Activated CD8-positive, alpha-beta memory T cell treated with anti-CD3 and anti-CD28 coated beads, Interleukin-2, amount 50 U/mL, for 1 hour (primary cell): ENCODE measurements at regions not wholly inside any gene's neighbourhood (a gene's known extent, or its start where the extent isn't known, plus 50 kb on each side); places are given as distances from the start of the nearest gene placed in this dataset.

Experiments
- DNase-seq: peaks from one replicate; pipeline ENCODE4 v3.0.0-alpha.2; 2020; ENCODE audit errors: extremely low read depth

DNA sequence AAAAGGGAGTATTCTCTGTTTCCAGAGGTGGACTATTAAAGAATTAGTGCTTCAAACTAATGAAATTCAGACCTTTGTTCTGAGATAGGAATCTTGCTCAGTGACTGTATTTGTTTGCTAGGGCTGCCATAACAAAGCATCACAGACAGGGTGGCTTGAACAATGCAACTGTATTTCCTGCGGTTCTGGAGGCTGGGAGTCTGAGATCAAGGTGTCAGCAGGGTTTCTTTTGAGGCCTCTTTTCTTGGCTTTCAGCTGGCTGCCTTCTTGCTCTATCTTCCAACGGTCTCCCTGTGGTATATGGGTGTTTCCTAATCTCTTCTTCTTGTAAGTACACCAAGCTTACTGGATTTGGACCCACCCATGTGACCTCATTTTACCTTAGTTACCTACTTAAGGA lies 264.6 kb upstream of the PROX1 start:
- DNase-seq, result no peak

DNA sequence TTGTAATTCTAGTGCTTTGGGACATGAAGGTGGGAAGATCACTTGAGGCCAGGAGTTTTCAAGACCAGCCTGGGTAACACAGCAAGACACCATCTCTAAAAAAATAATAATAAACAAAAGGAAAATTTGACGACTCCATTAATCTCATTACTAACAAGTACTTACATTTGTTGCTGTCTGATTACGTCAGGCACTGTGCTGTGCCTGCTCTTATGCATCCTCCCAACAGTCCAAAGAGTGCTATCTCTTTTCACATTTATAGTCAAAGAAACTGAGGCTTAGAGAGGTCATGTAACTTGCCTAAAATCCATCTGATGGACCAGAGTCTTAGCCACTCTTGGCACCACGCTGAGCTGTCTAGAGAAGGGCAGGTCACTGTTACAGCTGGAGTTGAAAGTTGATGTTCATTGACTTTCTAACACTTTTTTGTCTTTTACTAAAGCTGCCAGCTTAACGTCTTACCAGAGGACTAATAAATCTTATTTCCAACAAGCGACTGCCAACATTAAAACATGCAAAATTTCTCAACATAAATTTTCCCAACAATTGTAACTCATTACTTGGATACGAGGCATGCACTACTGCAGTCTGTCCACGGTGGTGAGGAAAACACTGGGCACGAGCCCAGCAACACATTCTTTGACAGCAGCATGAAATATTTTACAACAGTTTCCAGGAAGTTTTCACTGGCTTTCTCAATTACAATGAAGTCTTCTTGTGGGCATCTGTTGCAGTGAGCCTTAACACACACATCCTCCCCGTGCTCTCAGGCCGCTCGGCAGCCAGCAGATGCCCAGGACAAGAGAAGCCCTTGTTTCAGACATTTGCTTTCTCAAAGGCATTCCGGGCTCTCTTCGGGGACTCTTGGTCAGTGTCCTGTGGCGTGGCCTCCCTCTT lies 262.9 kb upstream of the PROX1 start:
- DNase-seq, result no peak

DNA sequence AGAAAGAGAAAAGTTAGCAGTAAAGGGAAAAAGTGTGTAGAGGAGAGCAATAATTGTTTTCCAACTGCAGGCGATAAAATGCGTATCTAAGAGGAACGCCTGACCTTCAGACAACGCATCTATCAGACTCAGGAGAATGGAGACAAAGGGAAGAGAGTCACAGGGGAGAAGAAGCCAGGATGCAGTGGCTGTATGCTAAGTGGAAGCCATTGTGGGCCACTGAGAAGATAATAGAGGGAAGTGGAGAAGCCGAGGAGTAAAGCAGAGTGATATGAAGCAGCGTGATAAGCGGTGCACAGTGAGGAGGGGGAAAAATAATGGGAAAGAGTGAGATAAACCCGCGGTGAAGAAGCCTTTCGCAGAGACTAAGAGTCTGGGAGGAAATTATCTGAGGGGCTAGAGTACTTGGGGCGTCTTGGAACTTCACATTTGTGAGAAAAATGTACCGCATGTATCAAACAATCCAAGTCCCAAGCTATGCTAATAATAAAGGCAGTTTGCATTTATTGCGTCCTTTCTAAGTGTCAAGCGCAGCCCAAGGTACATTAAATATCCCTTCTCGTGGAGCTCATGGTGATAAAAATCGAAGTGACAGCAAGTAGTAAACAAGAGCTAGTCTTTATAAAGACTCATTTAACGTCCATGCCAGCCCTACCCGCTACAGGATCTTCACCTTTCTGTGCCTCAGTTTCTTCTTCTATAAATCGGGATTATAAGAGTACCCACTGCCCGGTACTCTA lies 259.8 kb upstream of the PROX1 start:
- no peak for DNase-seq

DNA sequence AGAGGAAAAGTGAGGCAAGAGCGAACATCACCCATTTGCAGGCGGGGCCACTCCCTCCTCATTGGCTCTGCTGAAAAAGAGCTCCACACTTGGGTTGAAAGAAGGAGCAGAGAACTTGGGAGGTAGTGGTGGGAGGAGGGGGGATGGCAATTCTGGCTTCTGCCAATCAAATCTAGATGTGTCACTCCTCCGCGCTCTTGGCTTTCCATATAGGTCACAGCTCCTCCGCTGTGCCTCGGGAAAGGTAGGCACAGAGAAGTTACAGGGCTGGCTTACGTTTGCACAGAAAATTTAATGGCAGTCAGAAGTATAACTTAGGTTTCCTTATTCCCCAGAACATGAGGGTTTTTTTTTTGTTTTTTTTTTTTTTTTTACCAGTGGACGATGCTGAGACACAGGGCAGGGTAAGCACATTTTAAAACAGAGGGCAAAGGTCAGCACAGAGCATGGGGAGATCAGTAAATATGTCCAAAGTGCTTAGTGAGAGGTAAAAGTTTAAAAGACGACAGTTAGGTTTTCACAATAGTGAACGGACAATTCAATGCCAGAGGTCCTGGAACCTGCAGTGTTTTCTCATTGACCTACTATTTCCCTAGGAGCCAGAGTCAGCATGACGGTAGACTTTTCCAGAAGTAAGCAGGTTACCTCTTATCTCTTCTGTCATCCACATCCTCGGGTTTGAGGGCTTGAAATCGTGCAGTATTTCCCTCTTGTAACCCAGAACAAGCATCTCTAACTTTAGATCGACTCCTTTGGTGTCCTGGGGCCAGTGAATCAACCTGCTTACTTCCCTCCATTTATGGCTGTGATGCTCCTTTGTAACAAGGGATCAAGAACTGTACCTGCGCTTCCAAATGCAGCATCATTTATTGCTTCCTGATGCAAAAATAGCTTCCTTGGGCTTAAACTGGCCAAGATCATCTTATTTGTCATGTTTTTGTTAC lies 258.9 kb upstream of the PROX1 start:
- no peak for DNase-seq

DNA sequence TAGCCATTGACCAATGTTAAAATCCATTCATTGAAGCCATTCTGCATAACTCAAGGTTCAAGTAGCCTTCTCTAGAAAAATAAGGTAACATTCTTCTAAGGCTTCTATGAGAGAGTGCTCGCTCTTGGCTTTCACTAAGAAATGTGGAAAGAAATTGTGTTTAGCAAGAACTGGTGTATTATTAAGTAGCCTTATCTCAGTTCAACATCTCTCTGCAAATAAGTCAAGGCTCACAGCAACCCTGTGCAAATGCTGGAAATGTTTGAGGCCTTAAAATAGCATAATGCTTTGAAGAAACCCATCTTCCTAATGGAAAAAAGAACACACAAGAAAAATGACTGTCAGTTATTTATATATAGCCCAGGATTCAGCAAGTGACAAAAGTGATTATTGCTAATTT lies 254.1 kb upstream of the PROX1 start:
- DNase-seq, result no peak

DNA sequence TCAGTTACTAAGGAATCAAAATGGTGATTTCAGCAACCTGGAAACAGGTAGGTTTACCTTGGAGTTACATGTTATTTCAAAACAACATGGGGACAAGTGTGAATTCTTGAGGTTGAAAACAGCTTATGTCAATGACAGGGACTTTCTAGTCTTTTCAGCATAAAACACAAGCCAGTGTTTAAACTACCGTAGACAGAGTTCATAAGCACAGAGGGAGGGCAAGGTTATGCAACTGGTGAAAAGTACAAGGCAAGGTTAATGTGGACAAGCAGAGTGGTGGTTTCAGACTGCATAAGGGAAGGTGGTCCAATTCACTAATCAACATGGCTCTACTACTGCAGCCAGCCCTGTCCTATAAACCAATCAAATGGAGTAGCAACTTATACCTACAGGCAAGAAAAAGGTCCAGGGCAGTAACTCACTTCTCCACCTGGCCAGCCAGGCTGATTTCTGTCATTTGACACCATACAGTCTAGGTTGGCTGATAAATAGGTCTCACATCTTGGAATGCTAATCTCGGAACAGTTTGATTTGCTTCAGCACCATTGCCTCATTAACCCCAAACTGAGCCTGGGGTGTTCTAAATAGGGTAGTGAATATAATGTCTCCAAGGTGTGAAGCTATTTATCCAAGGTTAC lies 250.3 kb upstream of the PROX1 start:
- DNase-seq, result no peak

DNA sequence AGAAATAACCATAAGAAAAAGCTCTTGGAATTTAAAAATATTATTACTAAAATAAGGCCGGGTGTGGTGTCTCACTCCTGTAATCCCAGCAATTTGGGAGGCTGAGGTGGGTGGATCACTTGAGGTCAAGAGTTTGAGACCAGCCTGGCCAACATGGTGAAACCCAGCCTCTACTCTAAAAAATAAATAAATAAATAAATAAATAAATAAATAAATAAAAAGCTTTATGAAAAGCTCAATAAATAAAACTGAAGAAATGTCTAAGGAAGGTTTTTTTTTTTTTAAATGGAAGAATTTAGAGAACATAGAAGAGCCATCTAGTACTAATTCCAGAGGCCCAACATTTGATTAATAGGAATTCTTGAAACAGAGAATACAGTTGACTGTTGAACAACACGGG lies 249.1 kb upstream of the PROX1 start:
- no peak for DNase-seq

DNA sequence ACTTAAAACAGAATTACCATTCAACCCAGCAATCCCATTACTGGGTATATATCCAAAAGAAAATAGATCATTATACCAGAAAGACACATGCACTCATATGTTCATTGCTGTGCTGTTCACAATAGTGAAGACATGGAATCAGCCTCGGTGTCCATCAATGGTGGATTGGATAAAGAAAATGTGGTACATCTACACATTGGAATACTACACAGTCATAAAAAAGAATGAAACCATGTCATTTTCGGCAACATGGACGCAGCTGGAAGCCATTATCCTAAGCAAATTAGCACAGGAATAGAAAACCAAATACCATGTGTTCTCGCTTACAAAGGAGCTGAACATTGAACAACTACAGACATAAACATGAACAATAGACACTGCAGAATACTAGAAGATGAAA lies 244.8 kb upstream of the PROX1 start:
- DNase-seq, result no peak

DNA sequence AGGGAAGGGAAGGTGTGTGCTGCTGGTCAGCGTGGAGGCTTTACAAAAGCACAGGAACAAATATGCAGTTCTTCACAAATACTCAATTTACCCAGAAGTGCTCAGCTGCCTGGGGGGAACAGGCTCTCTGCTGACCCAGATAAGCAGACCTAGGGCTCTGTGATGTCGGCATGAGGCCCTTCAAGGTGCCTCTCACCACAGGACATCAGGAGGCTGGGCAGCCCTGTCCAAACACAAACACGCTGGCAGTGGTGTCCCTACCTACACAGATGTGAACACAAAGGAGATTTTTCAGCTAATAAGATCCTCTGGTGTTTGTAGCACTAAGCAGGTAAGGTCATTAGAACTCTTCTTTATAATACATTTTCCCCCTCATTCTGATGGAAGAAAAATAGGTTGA lies 243.0 kb upstream of the PROX1 start:
- no peak for DNase-seq

DNA sequence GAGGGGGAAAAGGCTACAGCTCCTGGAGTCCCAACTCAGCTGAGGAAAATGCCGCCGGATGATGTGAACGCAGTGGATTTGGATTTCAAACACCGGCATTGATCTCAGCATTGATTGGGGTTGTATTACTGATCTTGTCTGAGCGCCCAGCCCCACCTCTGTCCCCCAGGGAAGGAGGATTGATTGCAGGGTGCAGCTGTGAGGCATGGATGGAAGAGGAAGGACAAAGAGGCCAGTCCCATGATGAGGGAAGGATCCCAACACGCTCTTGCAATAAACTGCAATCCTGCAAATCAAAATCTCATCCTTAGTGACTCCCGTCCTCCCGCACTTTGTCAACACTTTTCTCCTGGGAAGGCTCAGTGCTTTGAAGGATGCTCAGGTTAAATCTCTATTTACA lies 242.3 kb upstream of the PROX1 start:
- DNase-seq, result no peak

DNA sequence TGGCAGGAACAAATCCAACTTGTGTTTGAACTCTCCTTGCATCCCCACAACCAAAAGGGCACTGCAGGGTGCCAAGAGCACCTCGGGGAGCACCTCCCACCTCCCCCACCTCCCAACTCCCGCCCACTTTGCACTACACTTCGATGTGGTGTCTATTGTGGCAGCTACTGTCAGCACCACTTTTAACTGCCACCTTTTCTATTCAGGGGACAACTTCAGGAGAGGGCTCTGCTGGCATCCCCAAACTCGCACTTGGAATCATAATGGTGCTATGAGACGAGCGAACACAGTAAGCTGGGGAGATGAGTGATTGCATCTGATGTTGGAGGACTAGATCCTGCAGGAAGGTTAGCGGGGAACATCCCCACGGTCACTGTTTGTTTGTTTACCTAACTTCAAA lies 238.2 kb upstream of the PROX1 start:
- DNase-seq, result no peak

DNA sequence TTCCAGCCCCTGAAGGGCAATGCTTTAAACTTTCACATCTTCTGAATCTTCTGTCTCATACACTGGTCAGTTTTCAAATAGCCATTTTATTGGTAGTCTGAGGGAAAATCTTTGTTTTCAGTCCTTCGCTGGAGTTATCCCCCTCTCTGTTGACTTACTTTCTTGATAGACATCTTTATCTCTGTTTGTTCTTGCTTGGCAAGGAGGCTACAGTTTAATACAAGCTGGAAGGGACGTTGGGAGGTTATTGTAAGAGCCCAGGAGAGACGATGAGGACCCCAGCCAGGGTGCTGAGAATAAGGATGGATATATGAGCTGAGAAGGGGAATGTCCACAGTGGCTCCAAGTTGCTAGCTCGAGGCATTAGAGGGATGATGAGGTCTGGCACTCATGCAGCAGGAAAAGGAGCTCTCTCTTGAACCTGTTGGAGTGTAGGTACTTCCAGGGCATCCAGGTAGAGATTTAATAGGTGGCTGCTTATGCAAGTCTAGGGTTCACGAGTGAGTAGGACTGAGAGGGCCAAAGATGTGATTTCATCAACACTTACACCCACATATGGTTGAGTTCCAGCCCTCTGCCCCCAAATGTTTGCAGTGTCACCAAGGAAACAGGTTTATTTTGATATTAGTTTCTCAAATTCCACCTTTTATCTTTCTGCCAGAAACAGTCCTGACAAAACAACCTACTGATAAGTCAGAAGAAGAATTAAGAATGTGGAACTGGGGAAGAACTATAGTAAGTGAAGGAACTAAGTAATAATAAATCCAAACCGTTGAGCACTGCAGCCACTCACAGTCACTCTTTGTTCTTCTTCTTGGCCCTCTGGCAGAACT lies 237.3 kb upstream of the PROX1 start:
- DNase-seq, result no peak

DNA sequence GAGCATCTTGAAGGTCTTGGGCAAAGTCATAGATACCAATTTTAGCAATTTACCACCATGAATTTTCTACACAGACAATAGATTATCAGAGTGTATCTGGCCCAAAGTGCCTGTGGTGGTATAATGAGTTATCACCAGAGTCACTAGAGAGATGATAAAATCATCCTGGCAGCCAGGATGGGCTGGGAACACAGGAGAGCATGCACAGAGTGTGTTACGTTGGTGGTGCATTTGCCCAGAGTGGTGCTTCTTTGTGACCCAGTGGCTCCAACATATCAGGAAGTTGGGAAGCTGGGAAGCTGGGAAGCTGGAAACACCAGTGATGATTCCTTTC lies 236.7 kb upstream of the PROX1 start:
- DNase-seq, result no peak

DNA sequence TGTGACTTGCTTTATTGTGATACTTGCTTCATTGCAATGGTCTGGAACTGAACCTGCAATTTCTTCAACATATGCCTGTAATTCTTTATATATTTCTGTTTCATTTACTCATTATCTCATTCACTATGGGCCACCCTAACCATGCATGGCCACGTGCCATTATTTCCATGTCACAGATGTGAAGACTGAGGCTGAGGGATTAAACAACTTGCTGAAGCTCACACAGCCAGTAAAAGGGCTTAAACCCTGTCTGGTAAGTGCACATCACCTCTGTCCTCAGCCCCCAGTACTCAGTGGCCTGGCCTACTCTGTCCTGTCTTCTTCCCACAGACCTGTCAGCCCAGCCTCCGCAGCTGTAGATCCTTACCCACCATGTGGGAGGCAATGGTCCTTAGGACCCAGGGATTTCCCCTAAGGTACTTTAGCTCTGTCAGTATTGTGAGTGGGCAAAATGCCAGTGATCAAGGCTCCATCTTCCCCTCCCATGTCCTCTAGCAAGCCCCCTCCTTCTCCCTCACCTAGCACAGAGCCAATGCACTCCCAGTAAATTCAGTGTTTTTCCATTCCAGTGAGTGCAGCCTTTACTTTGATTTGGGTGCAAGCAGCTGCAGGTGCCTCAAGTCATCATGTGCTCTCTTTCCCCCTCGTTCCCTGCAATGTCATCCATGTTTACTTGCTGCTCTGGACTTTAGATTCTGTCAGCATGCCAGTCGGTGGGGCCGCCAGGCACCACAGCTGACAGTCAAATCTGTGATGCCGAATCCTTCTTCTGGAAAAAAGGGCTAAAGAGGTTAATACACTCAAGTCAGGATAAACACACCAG lies 228.2 kb upstream of the PROX1 start:
- DNase-seq, result no peak

DNA sequence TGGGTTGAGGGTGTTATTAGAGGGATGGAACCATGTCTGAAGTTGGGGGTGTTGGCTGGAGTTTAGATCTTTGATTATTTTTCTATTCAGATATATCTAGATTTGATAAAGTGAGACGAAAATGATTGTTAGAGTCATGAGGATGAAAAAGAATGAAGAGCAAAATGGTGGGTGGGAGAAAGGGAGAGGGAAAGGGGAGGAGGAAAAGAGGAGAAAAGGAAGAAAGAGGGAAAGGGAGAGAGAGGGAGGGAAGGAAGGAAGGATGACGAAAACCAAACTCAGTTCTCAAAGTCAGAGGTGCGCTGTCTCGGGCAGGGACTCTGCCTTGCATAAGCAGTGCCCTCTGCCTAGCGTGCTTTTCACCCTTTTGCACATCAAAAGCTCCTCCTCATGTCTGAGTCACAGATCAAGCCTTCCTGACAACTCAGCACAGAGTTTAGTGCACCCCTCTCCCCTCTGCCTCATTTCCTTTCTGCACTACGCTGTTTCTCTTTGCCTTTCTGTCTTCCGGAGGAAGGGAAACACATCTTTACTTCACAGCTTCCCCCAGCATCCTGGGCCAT lies 225.8 kb upstream of the PROX1 start:
- DNase-seq, result peak; percentile 1

DNA sequence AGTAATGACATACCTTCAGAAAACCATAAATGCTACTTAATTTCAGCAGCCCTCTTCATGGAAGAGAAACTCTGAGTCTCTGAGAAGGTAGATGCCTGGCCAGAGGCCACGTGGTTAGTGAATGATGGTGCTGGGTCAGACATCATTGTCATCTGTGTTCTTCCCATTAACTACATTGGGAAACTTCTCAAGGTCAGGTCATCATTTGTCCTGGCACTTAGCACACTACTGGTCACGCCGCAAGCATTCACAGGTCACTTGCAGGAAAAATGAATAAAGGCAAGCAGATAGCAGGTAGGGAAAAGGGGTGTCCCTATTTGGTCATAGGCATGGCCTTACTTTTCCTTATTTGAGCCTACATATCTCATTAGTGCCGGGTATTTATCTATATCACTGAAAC lies 220.1 kb upstream of the PROX1 start:
- DNase-seq, result no peak

DNA sequence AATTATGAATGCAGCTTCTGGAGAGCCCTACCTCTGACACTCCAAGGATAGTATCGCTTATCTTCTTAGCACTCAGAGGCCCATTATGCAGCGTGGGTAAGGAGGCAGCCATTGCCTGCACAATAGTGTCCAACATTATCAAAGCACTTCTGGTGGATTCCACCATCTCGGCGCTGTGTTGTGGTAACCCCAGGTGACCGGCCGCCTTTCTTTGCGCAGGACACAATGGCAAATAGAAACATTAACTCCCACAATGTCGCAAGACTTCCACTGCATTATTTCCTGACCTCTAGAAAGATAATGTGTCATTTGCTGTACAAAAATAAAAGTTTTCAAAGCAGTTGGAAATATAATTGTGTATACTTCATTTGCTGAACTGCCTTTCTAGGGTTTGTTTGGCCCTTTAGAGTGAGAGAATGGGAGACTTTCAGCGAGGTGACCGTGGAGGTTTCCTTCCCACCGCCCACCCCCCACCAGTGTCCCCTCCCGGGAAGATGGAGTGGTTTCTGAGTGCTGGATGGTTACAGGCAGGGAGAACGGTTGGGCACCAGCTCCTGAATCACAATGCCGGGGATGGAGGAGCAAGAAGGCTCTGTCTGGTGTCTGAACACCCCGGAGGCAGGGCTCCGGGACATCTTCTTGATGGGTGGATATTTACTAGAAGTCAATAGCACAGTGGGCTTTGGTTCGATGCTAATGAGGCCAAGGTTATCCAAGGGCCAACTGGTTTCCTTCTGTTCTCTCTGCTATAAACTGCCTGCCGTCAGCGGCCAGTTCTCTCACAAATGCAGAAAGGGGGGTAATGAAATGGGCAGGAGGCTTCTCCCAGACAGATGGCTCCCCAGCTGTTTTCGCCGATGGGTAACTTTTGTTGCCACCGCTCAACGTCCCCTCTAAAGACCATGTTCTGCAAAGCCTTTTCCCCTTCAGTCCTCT lies 215.4 kb upstream of the PROX1 start:
- no peak for DNase-seq

DNA sequence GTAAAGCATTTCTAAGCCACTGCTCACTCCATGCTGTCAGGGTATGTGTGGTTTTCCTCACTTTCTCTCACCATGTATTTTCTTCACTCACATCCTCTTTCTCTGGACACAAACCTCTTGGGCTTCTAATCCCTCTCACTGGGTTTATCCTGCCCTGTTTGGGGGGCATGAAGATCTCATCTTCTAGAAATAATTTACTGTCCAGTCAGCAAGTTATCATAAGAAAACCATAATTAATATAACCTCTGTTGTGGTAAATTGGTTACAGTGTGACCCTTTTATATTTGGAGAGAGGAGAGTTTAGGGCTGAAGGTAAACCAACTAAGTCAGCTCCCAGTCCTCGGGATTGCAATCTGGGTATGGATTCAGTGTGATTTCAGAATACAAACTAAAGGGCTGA lies 213.8 kb upstream of the PROX1 start:
- DNase-seq, result no peak

DNA sequence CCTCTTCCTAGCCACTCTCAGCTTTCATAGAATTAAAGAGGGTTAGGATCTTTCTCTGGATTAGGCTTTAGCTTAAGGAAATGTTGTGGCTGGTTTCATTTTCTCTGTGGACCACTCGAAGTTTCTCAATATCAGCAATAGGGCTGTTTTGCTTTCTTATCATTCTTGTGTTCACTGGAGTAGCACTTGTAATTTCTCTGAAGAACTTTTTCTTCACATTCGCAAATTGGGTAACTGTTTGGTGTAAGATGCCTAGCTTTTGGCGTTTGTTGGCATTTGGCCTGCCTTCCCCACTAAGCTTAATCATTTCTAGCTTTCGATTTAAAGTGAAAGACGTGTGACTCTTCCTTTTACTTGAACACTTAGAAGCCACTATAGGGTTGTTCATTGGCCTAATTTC lies 210.8 kb upstream of the PROX1 start:
- no peak for DNase-seq
